NCI-H2196 treated with DMSO at 0.1 percent for 48 hours (cell line): ENCODE measurements at regions not wholly inside any gene's neighbourhood (a gene's known extent, or its start where the extent isn't known, plus 50 kb on each side); places are given as distances from the start of the nearest gene placed in this dataset.
"Not testable (repeated sequence)": the region's sequence is repeated elsewhere in the genome, so short reads cannot be mapped to it uniquely, and the experiment has no call there.

ENCODE experiments used
- DNase-seq: peaks from one replicate; lab custom pipeline; 2025; ENCODE audit not compliant: unreplicated experiment; lab: John Stamatoyannopoulos, UW

DNA sequence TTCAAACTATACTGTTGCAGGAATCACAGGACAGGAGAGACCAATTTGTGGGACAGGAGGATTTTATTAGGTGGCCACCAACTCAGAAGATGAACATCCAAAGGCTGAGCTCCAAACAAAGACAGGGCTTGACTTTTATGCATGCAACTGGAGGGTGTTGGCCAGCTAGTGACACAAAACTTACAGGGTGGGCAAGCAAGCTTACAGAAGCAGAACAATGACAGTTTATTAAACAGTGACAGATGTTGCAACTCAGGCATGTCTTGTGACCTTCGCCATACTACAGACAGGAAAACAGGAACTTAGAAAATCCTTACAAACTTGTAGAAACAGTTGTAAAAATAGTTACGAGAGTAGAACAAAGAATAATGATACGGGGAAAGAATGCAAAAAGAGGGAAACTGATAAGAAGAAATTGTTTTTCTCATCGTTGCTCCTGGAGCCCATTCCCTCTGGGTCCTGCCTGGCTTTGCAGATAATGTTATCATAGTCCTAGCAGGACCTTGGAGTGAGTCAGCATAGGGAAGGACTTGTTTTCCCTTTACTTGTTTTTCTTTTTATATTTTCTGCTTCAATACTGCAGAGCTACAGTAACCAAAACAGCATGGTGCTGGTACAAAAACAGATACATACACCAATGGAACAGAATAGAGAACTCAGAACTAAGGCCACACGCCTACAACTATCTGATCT, 2083.0 kb upstream of the ACO1 start:
- no peak for DNase-seq

DNA sequence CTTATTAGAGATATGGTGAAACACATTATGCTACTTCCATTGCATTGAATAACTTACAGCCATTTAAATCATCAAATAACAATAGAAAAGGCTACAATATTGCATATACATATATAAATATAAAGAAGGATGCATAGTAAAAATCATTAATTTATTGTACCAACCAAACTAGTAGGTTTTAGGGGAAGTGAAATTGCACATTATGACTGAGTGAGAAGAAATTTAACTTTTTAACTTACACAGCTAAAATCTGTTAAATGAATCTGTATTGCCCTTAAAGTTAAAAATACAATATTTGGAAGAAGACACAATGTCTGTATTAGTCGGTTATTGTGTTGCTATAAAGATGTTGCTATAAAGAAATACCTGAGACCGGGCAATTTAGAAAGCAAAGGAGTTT, 2073.7 kb upstream of the ACO1 start:
- DNase-seq: no peak

DNA sequence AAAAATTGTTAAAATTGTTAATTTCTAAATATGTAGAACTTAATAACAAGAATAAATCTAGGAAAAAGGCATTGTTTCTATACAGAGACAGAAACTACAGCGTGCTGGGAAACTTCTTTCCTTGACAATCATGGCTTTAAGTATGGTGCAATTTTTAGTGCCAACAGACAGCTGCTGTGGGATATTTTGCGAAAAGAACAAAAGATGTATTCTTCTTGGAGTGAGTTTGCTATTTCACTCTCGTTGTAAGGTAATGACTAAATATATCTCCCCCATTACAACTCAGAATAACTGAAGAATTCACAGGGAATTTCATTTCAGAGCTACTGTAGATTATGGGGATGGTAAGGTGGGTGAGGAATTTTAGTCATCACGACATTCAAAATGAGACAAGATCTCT, 2055.0 kb upstream of the ACO1 start:
- DNase-seq: no peak

DNA sequence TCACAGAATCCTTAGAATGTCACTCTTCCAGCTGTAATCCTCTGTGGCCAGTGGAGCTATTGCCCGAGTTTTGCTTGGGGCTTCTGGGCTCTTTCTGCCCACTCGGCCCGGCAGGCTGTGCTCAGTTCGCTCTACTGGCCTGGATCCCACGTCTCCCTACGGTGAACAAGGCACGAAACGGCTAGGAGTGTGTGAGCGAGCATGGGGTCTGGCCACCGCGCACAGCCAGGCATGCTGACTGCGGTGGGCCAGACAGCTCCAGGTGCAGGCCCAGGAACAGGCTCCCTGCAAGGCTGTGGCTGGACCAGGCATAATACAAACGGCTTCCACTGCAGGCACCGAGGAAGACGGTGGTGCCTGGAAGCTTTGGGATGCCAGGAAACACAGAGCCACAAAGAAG, 2035.5 kb upstream of the ACO1 start:
- DNase-seq: no peak

DNA sequence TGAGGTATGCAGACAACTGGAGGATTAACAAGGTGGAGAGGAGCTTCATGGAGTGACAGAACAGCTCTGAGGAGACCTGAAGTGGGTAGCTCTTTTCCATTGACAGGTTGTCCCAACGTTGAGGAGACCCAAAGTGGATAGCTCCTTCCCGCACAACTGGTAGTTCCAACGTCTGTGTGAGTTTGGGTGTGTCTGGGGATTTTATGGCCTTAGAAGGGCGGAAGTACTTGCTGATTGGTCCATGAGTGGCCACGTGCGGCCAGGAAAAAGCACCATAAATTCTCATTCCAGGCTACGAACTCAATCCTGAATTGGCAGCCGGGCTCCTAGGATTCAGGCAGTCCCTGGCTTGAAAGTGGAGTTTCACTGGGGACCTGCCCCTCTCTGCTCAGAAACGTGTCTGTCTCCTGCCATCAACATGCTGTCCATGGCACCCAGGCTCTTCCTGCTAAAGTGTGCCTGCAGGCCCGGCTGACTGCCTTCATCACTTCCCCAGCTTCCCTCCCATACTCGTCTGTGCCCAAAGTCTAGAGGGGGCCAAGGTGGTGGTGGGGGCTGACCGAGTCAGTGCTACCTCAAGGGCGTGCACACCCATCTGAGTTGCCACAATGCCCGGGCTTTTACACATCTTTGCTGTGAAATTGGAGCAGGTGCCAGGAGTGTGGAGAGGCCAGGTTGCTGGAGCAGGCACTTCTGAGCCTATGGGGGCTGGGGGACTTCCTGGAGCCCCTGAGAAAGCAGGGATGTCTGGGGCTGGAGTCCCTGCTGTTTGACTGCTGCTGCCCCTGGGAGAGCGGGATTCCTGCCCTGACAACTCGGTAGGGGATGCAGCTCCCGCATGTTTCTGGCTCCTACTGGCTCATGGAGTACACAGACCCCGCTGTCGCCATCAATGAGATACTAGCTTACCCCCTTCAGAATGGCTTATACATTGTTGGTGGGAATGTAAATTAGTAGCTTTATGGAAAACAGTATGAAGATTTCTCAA, 2034.6 kb upstream of the ACO1 start:
- no peak for DNase-seq

DNA sequence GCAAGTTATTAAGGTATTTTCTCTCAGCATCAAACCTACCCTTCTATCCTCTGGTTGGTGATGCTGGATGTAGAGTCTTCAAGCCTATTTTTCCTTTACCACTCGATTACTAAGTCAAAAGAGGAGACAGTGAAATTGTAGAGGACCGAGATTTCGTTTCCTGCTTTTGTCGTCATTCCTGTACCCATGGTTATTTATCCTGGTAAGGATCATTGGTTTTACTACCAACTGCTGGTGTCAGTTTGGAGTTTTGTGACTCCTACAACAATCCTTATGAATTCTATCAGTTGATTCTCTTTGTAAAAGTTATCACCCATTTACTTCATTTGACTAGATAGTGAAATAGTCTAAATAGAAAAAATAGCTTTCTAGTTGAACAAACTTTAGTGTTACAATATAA, 2028.2 kb upstream of the ACO1 start:
- DNase-seq: no peak

DNA sequence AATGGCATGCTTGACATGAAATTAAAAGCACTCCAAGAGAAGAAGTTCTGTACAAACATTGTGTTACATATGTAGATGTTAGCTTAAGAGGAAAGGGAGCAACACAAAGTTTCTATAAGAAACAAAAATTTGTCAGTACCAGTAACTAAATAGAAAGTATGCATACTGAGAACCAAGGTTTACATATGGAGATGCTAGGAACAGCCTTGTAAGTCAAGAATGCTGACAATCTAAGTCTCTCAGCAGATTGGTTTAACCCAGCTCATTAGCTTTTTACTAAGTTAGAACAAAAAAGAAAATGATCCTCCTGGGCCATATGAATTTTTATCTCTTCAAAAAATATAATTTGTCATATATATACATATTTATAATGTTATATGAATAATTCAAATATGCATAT, 2022.1 kb upstream of the ACO1 start:
- DNase-seq: no peak

DNA sequence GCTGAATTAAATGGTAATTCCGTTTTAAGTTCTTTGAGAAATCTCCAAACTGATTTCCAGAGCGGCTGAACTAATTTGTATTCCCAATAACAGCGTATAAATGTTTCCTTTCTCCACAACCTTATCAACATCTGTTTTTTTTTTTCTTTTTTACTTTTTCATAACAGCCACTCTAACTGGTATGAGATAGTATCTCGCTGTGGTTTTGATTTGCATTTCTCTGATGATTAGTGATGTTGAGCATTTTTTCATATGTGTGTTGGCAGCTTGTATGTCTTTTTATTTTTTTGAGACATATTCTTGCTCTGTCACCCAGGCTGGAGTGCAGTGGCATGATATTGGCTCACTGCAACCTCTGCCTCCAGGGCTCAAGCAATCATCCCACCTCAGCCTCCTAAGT, 2018.3 kb upstream of the ACO1 start:
- not testable (repeated sequence) for DNase-seq

DNA sequence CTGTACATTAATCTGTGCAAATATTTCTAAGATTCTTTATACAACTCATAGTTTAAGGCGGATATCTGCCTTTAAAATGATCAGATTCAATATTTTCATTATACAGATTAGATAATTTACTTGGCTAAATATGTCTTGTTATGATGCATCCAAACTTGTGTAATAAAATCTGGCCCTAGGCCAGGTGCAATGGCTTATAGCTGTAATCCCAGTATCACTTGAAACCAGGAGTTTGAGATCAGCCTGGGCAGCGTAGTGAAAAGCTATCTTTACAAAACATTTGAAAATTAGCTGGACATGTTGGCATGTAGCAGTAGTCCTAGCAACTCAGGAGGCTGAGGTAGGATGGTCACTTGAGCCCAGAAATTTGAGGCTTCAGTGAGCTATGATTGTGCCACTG, 2002.2 kb upstream of the ACO1 start:
- no peak for DNase-seq

DNA sequence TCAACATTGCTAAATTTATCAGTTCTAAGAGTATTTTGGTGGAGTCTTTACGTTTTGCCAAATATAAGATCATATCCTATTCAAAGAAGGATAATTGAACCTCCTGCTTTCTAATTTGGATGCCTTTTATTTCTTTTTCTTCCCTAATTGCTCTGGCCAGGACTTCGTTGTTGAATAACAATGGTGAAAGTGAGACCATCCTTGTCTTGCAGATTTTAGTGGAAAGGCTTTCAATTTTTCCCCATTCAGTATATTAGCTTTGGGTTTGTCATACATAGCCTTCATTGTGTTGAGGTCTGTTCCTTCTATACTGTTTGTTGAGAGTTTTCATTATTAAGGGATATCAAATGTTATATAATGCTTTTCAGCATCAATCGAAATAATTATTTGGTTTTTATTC, 1974.2 kb upstream of the ACO1 start:
- no peak for DNase-seq

DNA sequence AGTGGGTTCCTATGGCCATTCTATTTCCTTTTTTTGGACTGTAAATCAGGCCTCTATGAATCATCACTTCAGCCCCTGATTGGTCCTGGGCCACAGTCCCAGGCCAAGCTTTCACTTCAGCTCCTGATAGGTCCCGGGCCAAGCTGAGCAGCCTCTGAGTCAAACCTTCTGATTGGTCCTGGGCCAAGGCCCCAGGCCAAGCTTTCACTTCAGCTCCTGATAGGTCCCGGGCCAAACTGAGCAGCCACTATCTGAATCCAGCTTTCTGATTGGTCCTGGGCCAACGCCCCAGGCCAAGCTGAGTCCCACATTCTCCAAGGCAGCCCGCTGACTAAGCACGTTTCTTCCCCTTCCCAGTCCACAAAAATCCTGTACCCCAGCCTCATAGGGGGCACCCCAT, 1972.9 kb upstream of the ACO1 start:
- no peak for DNase-seq

DNA sequence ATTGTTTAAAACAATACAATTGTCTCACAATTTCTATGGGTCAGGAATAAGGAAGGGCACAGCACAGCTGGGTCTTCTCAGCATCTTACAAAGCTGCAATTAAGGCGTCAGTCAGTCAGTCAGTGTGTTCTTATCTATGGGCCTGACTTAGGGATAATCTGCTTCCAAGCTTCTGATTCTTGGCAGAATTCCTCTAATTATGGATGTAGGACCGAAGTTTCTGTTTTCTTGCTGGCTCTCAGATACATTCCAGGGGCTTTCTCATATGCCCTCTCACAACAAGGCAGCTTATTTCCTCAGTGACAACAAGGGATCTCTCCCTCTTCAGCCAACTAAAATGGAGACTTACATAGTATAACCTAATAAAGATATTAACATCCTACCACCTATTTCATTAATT, 1925.3 kb upstream of the ACO1 start:
- no peak for DNase-seq

DNA sequence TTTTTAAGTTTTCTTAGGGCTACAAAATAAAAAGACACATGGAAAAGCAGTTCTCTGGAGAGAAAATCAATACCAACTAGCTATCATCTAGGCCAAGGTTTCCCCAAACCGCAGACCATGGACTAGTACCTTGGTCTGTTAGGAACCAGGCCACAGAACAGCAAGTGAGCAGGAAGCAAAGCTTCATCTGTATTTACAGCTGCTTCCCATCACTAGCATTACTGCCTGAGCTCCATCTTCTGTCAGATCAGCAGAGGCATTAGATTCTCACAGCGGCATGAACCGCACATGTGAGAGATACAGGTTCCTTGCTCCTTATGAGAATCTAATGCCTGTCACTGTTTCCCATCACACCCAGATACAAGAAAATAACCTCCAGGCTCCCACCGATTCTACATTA, 1907.6 kb upstream of the ACO1 start:
- DNase-seq: no peak

DNA sequence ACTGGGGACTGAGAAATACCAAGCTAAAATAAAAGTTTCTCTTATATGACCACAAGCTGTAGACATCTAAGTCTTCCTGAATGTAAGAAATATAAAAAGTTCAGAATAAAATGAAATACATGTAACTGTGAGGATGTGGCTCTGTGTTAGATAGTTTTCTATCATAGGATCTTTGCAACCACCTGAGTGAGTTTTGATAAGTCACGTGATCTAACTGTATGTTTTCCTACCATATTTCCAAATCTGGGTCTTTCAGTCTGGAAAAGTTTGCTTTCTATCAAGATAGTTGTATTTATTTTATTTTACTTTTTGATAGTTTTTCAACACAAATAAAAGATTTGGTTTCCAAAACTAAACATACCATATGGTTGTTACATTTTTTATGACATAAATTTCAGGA, 1905.8 kb upstream of the ACO1 start:
- no peak for DNase-seq

DNA sequence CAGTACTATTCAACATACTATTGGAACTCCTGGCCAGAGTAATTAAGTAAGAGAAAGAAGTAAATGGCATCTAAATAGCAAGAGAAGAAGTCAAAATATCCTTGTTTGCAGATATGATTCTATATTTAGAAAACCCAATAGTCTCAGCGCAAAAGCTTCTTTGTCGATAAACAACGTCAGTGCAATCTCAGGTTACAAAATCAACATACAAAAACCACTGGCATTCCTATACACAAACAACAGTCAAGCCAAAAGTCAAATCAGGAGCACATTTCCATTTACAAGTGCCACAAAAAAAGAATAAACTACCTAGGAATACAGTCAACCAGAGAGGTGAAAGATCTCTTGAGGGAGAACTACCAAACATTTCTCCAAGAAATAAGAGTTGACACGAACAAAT, 1901.9 kb upstream of the ACO1 start:
- DNase-seq: no peak

DNA sequence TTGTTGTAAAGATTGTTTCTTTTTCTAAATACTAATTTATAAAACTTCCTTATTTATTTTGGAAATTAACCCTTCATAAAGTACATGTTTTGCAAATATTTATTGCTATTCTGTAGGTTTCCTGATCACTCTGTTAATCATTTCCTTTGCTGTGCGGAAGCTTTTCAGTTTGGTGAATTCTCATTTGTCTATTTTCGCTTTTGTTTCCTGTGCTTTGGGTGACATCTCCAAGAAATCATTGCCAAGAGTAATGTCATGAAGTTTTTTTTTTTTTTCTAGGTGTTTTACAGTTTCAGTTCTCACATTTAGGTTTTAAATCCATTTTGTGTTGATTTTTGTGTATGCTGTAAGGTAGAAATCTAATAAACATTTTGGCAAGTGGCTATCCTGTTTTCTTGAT, 1899.8 kb upstream of the ACO1 start:
- DNase-seq: no peak

DNA sequence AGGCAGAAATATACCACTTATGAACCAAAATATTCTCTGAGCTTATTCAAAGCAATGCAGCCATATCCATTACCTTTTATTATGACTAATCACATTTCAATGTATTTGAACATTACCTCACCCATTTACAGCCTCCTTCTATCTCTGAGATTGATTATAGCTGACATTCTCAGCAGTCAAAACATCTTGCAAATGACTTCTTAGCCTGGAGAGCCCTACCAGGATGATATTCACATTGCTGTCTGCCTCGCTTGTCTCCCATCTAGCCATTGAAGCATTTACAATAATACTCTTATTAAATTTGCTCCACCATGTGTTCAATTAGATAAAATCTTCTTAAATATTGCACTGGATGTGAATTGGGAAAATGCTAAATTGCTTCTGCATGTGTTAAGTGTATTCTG, 1879.9 kb upstream of the ACO1 start:
- DNase-seq: no peak

DNA sequence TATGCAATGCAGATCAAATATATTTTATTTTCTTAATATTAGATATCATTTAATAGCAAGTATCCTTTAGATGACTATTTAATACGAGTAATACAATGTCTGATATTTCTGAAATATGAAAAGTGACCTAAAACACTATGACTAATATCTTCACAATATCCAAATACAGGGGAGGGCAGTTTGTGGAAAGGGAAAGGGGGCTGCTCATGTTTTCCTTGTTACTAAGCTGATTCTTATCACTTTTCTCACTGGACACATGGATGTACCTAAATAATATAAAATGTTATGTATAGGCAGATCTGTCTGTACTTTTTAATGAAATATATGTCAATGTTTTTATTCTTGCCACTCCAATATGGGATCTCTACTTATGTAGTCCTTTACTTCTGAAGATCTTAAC, 1879.1 kb upstream of the ACO1 start:
- no peak for DNase-seq

DNA sequence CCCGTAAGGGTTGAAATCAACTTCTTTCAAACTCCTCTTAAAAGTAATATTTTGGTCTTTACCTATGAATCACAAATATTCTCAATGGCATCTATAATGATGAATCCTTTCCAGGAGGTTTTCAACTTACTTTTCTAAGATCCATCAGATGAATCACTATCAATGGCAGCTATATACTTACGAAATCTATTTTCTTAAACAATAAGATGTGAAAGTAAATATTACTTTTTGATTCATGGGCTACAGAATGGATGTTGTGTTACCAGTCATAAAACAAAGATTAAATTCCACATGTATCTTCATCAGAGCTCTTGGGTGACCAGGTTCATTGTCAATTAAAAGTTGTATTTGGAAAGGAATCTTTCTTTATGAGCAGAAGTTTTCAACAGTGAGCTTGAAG, 1877.7 kb upstream of the ACO1 start:
- DNase-seq: no peak

DNA sequence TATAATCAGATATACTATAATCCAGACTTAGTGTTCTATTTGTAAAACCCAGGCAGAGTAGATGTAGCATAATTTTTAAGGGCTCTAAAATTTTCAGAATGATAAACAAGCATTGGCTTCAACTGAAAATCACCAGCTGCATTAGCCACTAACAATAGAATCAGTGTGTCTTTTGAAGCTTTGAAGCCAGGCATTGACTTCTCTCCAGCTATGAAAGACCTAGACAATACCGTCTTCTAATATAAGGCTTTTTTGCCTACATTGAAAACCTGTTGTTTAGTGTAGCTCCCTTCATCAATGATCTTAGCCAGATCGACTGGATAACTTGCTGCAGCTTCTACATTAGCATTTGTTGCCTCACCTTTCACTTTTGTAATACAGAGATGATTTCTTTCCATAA, 1877.3 kb upstream of the ACO1 start:
- no peak for DNase-seq

DNA sequence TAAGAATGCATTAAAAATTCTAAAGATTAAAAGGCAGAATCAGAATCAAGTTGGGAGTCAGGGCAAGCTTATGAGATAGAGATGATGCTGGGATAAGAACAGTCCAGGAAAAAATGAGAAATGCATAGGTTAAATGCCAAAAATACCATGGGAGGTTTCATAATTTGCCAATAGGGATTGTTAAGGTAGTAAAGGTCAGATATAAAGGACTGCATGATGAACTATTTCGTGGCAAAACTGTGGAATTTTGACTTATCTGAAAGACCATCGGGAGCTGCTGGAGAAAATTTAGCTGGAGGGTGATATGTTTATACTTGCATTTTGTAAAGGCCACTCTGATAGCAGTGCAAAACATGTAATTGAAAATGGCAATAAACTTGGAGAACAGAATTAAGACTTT, 1872.8 kb upstream of the ACO1 start:
- no peak for DNase-seq

DNA sequence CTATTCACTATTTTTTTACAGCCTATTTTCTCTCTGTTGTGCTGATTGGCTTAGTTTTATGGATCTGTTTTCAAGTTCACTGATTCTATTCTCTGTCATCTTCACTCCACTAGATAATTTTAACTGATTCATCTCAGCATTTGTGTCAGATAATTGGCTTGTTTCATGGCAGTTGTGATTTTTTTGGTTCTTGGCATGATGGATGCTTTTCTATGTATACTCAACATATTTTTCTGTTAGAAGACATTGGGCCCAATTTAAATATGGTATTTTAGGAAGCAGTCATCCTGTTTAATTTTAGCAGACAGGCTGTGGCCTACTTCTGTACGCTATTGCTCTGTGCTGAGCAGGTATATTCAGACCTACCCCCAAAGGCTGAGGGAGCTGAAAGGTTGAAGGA, 1865.3 kb upstream of the ACO1 start:
- no peak for DNase-seq

DNA sequence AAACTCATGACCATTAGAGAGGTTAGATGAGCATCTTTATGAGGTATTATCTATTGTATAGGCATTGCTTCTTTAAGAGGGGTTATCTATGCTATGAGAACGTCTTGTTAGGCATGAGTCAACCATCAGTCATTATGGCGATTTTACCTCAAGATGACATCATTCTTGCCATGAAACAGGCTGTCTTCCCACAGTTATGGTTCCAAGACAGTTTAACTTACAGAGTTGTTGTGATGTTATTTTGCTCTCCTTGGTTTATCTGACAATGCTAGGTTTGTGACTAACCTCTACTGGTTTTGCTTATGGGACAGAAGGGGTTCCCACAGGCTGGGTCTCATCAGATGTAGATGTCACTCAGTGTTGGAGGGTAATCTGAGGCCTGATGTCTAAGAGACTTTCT, 1864.7 kb upstream of the ACO1 start:
- no peak for DNase-seq
